Keratinocyte (primary cell): ENCODE measurements at regions not wholly inside any gene's neighbourhood (a gene's known extent, or its start where the extent isn't known, plus 50 kb on each side); places are given as distances from the start of the nearest gene placed in this dataset.

Source experiments
- DNase-seq: peaks from one replicate; pipeline ENCODE4 v3.0.0-alpha.2; 2011; ENCODE audit warnings: low read depth, missing footprints, low spot score
- FAIRE-seq: peaks from 2 replicates; lab custom pipeline; 2011; peaks lifted over from hg19 to GRCh38; lab: Jason Lieb, UNC
- H2AFZ ChIP-seq: 2 replicates; pipeline ENCODE4 v1.6.0; 2012; ENCODE audit warnings: low read length, control low read depth, inconsistent platforms; ENCODE audit not compliant: control insufficient read depth
- H3K27ac ChIP-seq: 2 replicates; pipeline ENCODE4 v1.5.1; 2011; ENCODE audit warnings: low read length; ENCODE audit not compliant: control insufficient read depth, insufficient read depth
- H3K27me3 ChIP-seq: 3 replicates; pipeline ENCODE4 v1.6.0; 2011; ENCODE audit warnings: low read length; ENCODE audit not compliant: control insufficient read depth, insufficient read depth; ENCODE audit errors: extremely low read depth
- H3K36me3 ChIP-seq, 2 experiments: 2 replicates in 1 of 2; 3 replicates in 1 of 2; pipeline ENCODE4 v1.5.1; 2011; ENCODE audit warnings: low read length in 2 of 2, mild to moderate bottlenecking in 1 of 2; ENCODE audit not compliant: control insufficient read depth in 2 of 2, insufficient read depth in 2 of 2; ENCODE audit errors: extremely low read depth in 1 of 2
- H3K4me1 ChIP-seq: 3 replicates; pipeline ENCODE4 v1.5.1; 2011; ENCODE audit warnings: low read length; ENCODE audit not compliant: control insufficient read depth, insufficient read depth; ENCODE audit errors: extremely low read depth
- H3K4me2 ChIP-seq: 3 replicates; pipeline ENCODE4 v1.6.0; 2011; ENCODE audit warnings: low read depth, low read length; ENCODE audit not compliant: control insufficient read depth, insufficient read depth; ENCODE audit errors: extremely low read depth
- H3K4me3 ChIP-seq, 3 experiments: fragments of 200-600 bp in 1 of 3; sonication (generic) in 1 of 3; 2 replicates in 2 of 3; 3 replicates in 1 of 3; pipeline ENCODE4 v1.5.1; 2011 to 2016; ENCODE audit warnings: low read length in 3 of 3, mild to moderate bottlenecking in 3 of 3, control low read depth in 2 of 3, inconsistent platforms in 1 of 3, low read depth in 1 of 3, mixed read lengths in 1 of 3, mixed run types in 1 of 3, moderate library complexity in 1 of 3; ENCODE audit not compliant: control insufficient read depth in 2 of 3, insufficient read depth in 2 of 3; ENCODE audit errors: extremely low read depth in 1 of 3
- H3K79me2 ChIP-seq: 2 replicates; pipeline ENCODE4 v1.6.0; 2012; ENCODE audit warnings: low read length; ENCODE audit not compliant: control insufficient read depth, insufficient read depth
- H3K9ac ChIP-seq: 3 replicates; pipeline ENCODE4 v1.6.0; 2011; ENCODE audit warnings: low read length; ENCODE audit not compliant: control insufficient read depth, insufficient read depth; ENCODE audit errors: extremely low read depth
- H3K9me1 ChIP-seq: 3 replicates; pipeline ENCODE4 v1.6.0; 2011; ENCODE audit warnings: low read length; ENCODE audit not compliant: control insufficient read depth, insufficient read depth; ENCODE audit errors: extremely low read depth
- H3K9me3 ChIP-seq: 2 replicates; pipeline ENCODE4 v1.5.1; 2012; ENCODE audit warnings: low read depth, low read length; ENCODE audit not compliant: control insufficient read depth
- H4K20me1 ChIP-seq: 3 replicates; pipeline ENCODE4 v1.6.0; 2011; ENCODE audit warnings: low read length; ENCODE audit not compliant: control insufficient read depth, insufficient read depth; ENCODE audit errors: extremely low read depth
- CTCF ChIP-seq, 3 experiments: IDR thresholded peaks in 1 of 3; conservative IDR thresholded peaks in 1 of 3; optimal IDR thresholded peaks in 1 of 3; 2 replicates in 2 of 3; 3 replicates in 1 of 3; pipeline versions ENCODE3 to v1.5.1; 2011; ENCODE audit warnings: low read length in 3 of 3, mild to moderate bottlenecking in 3 of 3, moderate library complexity in 2 of 3, control low read depth in 1 of 3, inconsistent platforms in 1 of 3; ENCODE audit not compliant: insufficient read depth in 2 of 3; ENCODE audit errors: extremely low read depth in 1 of 3
- EZH2 ChIP-seq: IDR thresholded peaks from one replicate; pipeline ENCODE4 v1.6.1; 2012; ENCODE audit warnings: inconsistent platforms, mild to moderate bottlenecking, low read length, moderate library complexity
- dilution Hi-C: fragments of 300-500 bp; cut with MboI; formaldehyde crosslinking; loops from one replicate; pipeline ENCODE4 v1.7.0; 2020; ENCODE audit warnings: low sequenced_read_pairs; ENCODE audit not compliant: extremely low pct_ligation_motif_present

GRCh38 chr6:81834141-81834681 lies 81.7 kb upstream of the TENT5A start:
- Histone ChIP-seq H3K4me2 (no peak overlapping the region), H3K9ac (no peak overlapping the region), H3K27ac (no peak overlapping the region), H4K20me1 (no peaks in the 10 kb centered on the region), H3K4me1 (no peaks in the 10 kb centered on the region), H2AFZ (no peak overlapping the region), H3K4me3 (no peak overlapping the region), H3K36me3 (no peaks in the 10 kb centered on the region), H3K27me3 (no peaks in the 10 kb centered on the region), H3K9me3 (no peaks in the 10 kb centered on the region), H3K79me2 (no peaks in the 10 kb centered on the region), H3K9me1 (no peaks in the 10 kb centered on the region)
- dilution Hi-C loops = no loop called here
- TF ChIP-seq CTCF (optimal IDR thresholded peaks at IDR 0.05 in 1 of 3, IDR thresholded peaks at IDR 0.05 in 1 of 3, conservative IDR thresholded peaks at IDR 0.05 in 1 of 3; ENCODE audit: extremely low read depth in 1 of 3, insufficient read depth in 2 of 3, low read length in 3 of 3) = no peak
- no peak for TF ChIP-seq EZH2
- FAIRE-seq (no peak), DNase-seq (no peak)

GRCh38 chr6:81832304-81832703 lies 79.8 kb upstream of the TENT5A start:
- DNase-seq = no peak
- Histone ChIP-seq H3K4me3 (no peak overlapping the region), H3K4me2 (no peak overlapping the region), H4K20me1 (no peaks in the 10 kb centered on the region), H3K9me1 (no peaks in the 10 kb centered on the region), H3K36me3 (no peaks in the 10 kb centered on the region), H3K9ac (no peak overlapping the region), H3K9me3 (no peaks in the 10 kb centered on the region), H2AFZ (no peak overlapping the region), H3K27ac (no peak overlapping the region), H3K79me2 (no peaks in the 10 kb centered on the region), H3K27me3 (no peaks in the 10 kb centered on the region), H3K4me1 (no peaks in the 10 kb centered on the region)
- TF ChIP-seq CTCF (optimal IDR thresholded peaks at IDR 0.05 in 1 of 3, IDR thresholded peaks at IDR 0.05 in 1 of 3, conservative IDR thresholded peaks at IDR 0.05 in 1 of 3; ENCODE audit: extremely low read depth in 1 of 3, insufficient read depth in 2 of 3, low read length in 3 of 3) = no peak
- no peak for TF ChIP-seq EZH2
- dilution Hi-C loops = no loop called here
- FAIRE-seq = no peak
